Activated CD8-positive, alpha-beta memory T cell treated with anti-CD3 and anti-CD28 coated beads, Interleukin-2, amount 50 U/mL, for 48 hours (primary cell): ENCODE measurements at regions not wholly inside any gene's neighbourhood (a gene's known extent, or its start where the extent isn't known, plus 50 kb on each side); places are given as distances from the start of the nearest gene placed in this dataset.
"Not testable (repeated sequence)": the region's sequence is repeated elsewhere in the genome, so short reads cannot be mapped to it uniquely, and the experiment has no call there.

Experiments
- DNase-seq: peaks from one replicate; pipeline ENCODE4 v3.0.0-alpha.2; 2020

DNA sequence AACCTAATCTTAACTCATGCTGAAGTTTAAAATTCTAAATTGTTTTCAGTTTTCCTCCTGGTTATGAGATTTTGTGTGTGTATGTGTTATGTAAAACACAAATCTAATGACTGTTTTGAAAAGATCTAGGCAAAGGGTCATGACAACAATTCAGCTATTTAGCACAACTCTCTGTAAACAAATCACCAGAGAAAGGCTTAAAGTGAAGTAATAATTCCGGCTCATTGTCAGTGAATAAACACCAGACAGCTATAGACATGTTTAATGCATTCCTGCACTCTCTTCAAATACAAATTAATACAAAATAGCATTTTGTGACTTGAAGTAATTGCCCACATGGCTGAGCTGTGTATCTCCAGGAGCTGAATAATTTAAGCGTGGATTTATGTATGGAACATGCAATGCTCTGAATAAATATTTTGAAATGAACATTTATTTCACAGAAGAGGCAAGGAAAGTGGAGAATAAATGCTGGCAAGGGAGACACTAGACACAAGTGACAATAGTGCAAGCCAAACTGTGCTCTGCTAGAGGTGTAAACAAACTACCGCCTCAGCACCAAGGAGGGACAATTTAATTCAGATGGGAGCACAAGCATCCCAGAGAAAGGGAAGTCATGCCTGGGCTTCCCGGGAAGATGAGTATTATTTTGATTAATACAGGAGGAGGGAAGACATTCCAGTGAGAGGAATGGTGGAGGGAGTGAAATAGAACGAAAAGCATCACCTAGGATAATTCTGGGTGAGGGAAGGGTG, 133.6 kb upstream of the XPO1 start:
- no peak for DNase-seq

GRCh38 chr2:61670591-61671501, 132.7 kb upstream of the XPO1 start:
- no peak for DNase-seq

DNA sequence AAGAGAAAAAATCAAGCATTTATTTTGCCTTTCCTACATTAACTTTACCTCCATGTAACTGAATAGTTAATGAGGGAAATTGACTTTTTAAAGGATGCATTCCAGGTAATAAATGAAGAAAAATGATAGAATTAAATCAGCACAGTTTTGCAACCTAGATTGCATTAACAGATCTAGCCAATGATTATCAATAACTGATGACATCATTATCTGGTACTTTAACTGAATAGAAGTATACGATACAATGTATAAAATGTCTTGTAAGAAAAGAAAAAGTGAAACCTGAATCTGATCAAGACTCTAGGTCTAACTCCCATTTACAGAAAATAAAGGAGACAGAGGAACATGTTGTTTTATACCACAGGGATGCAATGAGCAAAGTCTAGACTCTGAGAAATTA, 126.0 kb upstream of the XPO1 start:
- no peak for DNase-seq

GRCh38 chr2:61662990-61663389, 124.8 kb upstream of the XPO1 start:
- DNase-seq, result no peak

- DNase-seq, result no peak
Measured at GRCh38 chr2:61660511-61661388, 122.6 kb upstream of the XPO1 start.

GRCh38 chr2:61658841-61659780, 121.0 kb upstream of the XPO1 start:
- DNase-seq, result no peak

GRCh38 chr2:61649946-61650345, 111.8 kb upstream of the XPO1 start:
- DNase-seq, result not testable (repeated sequence)

DNA sequence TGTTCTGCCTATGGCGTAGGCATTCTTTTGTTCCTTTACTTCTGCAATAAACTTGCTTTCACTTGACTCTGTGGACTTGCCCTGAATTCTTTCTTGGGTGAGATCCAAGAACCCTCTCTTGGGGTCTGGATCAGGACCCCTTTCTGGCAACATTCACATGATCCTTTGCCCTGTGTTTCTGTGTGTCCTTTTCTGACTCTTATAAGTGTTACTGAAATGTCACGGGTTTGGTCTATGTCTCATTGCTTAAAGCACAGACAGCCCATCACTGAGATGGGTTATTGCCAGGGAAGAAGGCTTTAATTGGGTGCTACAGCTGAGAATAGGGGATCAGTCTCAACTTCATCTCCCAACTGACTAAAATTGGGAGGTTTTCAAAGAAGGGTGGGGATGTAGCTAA, 110.9 kb upstream of the XPO1 start:
- DNase-seq, result no peak

DNA sequence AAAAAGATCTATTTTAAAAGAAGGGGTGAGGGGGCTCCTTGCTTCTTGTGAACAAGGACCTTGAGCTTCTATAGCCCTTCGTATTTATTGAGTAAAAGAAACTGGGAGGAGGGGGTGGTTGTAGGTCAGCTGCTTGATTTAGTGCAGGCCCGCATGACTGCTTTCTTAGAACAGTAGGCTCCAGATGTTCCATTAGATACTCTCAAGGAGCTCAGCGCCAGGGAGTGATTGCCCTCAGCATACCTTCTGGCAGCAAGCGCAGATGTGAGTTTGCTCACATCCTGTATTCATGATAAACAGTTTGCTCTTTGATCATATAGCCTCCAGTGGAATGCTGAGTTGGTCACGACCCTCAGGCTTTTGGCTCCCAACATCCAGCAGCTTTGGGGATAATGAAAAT, 108.9 kb upstream of the XPO1 start:
- DNase-seq, result no peak

GRCh38 chr2:61645911-61646310, 107.8 kb upstream of the XPO1 start:
- no peak for DNase-seq

DNA sequence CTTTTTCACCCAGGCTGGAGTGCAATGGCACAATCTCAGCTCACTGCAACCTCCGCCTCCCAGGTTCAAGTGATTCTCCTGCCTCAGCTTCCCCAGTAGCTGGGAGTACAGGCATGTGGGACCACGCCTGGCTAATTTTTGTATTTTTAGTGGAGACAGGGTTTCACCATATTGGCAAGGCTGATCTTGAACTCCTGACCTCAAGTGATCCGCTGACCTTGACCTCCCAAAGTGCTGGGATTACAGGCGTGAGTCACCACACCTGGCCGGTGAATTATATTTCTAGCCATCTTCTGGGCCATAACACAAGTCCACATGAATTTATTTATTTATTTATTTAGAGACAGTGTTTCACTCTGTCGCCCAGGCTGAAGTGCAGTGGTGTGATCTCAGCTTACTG, 105.0 kb upstream of the XPO1 start:
- not testable (repeated sequence) for DNase-seq

GRCh38 chr2:61640406-61640805, 102.2 kb upstream of the XPO1 start:
- no peak for DNase-seq

GRCh38 chr2:61639721-61640120, 101.6 kb upstream of the XPO1 start:
- DNase-seq, result no peak

- no peak for DNase-seq
Measured at GRCh38 chr2:61636686-61637085, 98.5 kb upstream of the XPO1 start.

DNA sequence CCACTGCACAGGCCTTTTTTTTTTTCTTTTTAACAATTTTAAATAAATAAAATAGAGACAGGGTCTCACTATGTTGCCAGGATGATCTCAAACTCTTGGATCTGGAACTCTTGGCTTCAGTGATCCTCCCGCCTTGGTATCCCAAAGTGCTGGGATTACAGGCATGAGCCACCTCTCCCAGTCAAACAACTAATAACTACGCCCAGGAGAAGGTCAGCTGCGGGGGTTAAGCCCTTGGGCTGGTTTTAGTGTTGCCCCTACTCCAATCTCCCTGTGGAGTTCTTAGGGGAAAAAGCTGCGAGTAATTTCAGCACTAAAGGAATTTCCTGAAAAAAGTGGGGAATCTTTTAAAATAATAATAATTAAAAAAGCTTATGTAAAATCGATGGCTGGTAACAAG, 96.4 kb upstream of the XPO1 start:
- DNase-seq, result no peak

- DNase-seq, result no peak
Measured at GRCh38 chr2:61633250-61633649, 95.1 kb upstream of the XPO1 start.

GRCh38 chr2:61632276-61633169, 94.4 kb upstream of the XPO1 start:
- no peak for DNase-seq

DNA sequence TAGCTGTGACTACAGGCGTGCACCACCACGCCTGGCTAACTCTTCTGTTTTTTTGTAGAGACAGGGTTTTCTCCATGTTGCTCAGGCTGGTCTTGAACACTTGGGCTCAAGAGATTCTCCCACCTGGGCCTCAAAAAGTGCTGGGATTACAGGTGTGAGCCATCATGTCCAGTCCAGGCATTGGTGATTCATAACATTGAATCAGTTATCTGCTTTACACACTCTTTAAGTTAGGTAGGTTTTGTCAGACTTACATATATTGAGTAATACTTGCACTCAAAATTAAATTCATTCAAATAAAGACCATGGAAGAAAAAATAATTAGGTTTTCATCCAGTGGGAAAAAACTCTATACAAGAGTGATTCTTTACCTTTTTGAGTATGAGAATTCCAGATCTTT, 93.2 kb upstream of the XPO1 start:
- DNase-seq, result no peak

DNA sequence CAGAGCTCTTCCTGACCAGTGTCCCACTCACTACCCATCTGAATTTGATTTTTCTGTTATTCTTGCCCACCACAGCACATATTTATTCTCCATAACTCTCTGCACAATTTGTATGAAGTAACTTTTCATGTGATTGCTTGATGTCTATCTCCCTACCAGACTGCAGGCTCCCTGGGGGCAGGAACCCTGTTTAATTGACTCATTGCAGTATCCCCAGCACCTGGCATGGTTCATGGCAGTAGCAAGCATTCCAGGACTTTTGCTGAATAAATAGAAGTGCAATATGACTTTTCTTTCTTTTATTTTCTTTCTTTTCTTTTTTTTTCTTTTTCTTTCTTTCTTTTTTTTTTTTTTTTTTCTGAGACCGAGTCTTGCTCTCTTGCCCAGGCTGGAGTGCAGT, 88.7 kb upstream of the XPO1 start:
- no peak for DNase-seq

- DNase-seq, result no peak
Measured at GRCh38 chr2:61623747-61624146, 85.6 kb upstream of the XPO1 start.
